Activated CD8-positive, alpha-beta T cell treated with anti-CD3 and anti-CD28 coated beads for 36 hours (primary cell): ENCODE measurements at regions not wholly inside any gene's neighbourhood (a gene's known extent, or its start where the extent isn't known, plus 50 kb on each side); places are given as distances from the start of the nearest gene placed in this dataset.

ENCODE experiments used
- ATAC-seq: fragments of 200-7000 bp; cut with Tn5 transposase; one replicate; pipeline ENCODE4 v1.10.0; 2021; ENCODE audit warnings: mild to moderate bottlenecking, moderate library complexity
- CTCF ChIA-PET: fragments of 350-600 bp; sonication (Branson Sonifier 250); formaldehyde crosslinking; loops from one replicate; lab custom pipeline; 2021; ENCODE audit warnings: antibody characterized with exemption; lab: Charles Lee
- POLR2A ChIA-PET: fragments of 350-600 bp; sonication (Branson Sonifier 250); formaldehyde crosslinking; loops from one replicate; lab custom pipeline; 2021; ENCODE audit warnings: antibody characterized with exemption; lab: Charles Lee
- DNase-seq: peaks from one replicate; pipeline ENCODE4 v3.0.0-alpha.2; 2020
- H3K27ac Mint-ChIP-seq: one replicate; pipeline ENCODE4 v1.8.0; 2021; ENCODE audit warnings: mild to moderate bottlenecking, mixed read lengths
- H3K27me3 Mint-ChIP-seq: one replicate; pipeline ENCODE4 v1.8.0; 2021; ENCODE audit warnings: mixed read lengths
- H3K36me3 Mint-ChIP-seq: one replicate; pipeline ENCODE4 v1.8.0; 2021; ENCODE audit warnings: low read depth, mixed read lengths
- H3K4me1 Mint-ChIP-seq: one replicate; pipeline ENCODE4 v1.8.0; 2021; ENCODE audit warnings: low read depth, mixed read lengths
- H3K4me3 Mint-ChIP-seq: one replicate; pipeline ENCODE4 v1.8.0; 2021; ENCODE audit warnings: mild to moderate bottlenecking, moderate library complexity, mixed read lengths
- H3K9me3 Mint-ChIP-seq: one replicate; pipeline ENCODE4 v1.8.0; 2021; ENCODE audit warnings: mixed read lengths
- intact Hi-C: fragments of 100-400 bp; cut with micrococcal nuclease; formaldehyde crosslinking; loops from one replicate; pipeline ENCODE4 v1.10.0; 2022
- TF ChIP-seq, protein P1 (sequence below): fragments of 200-600 bp; IDR thresholded peaks from one replicate; pipeline ENCODE4 v1.8.0; 2022; ENCODE audit warnings: antibody characterized with exemption, mild to moderate bottlenecking

DNA sequence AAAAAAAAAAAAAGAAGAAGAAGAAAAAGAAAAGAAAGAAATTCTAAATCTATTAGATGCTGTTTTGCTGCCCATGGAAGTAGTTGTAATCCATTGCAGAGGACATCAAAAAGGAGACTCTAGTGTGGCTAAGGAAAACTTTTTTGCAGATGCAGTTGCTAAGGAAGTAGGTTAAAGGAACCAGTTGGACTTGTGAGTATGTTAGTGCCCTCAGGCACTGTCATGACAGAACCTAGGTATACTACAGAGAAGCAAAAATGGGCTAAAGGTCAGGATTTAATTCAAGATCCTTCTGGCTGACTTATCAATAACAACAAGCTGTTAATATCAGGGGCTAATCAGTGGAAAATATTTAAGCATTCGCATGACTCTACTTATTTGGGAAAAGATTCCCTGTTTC lies 1571.6 kb upstream of the FLRT2 start:
- Mint-ChIP-seq H3K27me3 (no peaks in the 10 kb centered on the region), H3K4me3 (no peak overlapping the region), H3K27ac (no peak overlapping the region), H3K36me3 (no peaks in the 10 kb centered on the region), H3K9me3 (peaks cover 17% of the 10 kb centered on the region), H3K4me1 (no peaks in the 10 kb centered on the region)
- ChIA-PET POLR2A (no interaction called here), CTCF (no interaction called here)
- DNase-seq: no peak
- no peak for ATAC-seq
- TF ChIP-seq, protein P1, sequence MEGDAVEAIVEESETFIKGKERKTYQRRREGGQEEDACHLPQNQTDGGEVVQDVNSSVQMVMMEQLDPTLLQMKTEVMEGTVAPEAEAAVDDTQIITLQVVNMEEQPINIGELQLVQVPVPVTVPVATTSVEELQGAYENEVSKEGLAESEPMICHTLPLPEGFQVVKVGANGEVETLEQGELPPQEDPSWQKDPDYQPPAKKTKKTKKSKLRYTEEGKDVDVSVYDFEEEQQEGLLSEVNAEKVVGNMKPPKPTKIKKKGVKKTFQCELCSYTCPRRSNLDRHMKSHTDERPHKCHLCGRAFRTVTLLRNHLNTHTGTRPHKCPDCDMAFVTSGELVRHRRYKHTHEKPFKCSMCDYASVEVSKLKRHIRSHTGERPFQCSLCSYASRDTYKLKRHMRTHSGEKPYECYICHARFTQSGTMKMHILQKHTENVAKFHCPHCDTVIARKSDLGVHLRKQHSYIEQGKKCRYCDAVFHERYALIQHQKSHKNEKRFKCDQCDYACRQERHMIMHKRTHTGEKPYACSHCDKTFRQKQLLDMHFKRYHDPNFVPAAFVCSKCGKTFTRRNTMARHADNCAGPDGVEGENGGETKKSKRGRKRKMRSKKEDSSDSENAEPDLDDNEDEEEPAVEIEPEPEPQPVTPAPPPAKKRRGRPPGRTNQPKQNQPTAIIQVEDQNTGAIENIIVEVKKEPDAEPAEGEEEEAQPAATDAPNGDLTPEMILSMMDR: no peak
- intact Hi-C loops: no loop called here

DNA sequence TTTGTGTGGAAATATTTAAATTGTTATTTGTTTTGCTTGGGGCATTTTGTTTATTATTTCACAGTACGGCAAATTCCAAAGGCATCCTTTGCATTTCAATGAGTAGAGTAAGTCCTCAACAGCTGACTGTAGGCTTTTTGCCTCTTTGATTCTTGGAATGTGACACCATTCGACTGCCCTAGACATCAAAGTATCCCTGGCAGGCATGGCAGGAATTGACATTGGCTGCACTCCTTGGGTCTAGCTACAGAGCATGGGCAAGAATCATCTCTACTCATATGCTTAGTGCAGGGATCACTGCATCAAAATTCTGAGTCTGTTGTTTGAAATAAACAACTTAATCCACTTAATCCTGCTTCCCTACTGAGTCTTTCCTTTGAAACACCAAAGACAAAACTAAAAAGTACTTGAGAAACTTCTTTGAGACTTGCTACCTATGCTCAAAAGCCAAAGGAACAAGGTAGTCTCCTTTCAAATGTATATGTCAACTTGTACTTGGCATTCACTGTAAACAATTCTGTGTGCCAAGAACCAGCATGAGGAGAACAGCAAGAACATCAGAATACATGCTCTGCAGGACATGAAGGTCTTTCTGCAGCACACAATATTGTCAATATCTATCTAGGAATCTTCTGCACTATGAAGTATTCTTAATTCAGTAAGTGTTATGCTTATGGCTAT lies 1569.0 kb upstream of the FLRT2 start:
- peaks cover 18% of the 10 kb centered on the region for H3K9me3 Mint-ChIP-seq
- DNase-seq: no peak
- intact Hi-C loops: no loop called here
- TF ChIP-seq, protein P1: no peak
- ChIA-PET CTCF (no interaction called here), POLR2A (no interaction called here)
- H3K4me1 Mint-ChIP-seq: no peaks in the 10 kb centered on the region
- H3K36me3 Mint-ChIP-seq: no peaks in the 10 kb centered on the region
- ATAC-seq: no peak
- no peaks in the 10 kb centered on the region for H3K27me3 Mint-ChIP-seq
- H3K4me3 Mint-ChIP-seq: no peak overlapping the region
- H3K27ac Mint-ChIP-seq: no peak overlapping the region

DNA sequence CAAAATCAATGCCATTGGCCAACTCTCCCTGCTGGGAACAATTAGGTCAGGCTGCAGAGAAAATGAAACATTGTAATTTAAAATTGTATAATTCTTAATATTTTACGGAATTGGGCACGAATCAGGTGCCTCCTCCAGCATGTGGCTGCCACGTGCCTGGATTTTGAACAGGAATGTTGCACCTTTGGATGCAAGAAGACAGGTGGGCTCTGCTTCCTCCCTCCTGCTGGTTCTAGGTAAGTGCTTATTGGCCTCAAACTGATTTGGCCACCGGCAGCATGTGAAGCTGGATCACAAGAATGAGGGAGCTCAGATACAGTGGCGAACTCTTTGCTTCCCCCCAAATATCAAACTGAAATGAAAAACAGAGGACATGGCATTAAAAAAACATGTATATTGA lies 1559.9 kb upstream of the FLRT2 start:
- Mint-ChIP-seq H3K4me1 (no peaks in the 10 kb centered on the region), H3K27ac (no peak overlapping the region), H3K27me3 (no peaks in the 10 kb centered on the region), H3K36me3 (no peaks in the 10 kb centered on the region), H3K4me3 (no peak overlapping the region), H3K9me3 (peaks cover 8% of the 10 kb centered on the region)
- no peak for DNase-seq
- TF ChIP-seq, protein P1: no peak
- ChIA-PET POLR2A (no interaction called here), CTCF (no interaction called here)
- no peak for ATAC-seq
- intact Hi-C loops: no loop called here

DNA sequence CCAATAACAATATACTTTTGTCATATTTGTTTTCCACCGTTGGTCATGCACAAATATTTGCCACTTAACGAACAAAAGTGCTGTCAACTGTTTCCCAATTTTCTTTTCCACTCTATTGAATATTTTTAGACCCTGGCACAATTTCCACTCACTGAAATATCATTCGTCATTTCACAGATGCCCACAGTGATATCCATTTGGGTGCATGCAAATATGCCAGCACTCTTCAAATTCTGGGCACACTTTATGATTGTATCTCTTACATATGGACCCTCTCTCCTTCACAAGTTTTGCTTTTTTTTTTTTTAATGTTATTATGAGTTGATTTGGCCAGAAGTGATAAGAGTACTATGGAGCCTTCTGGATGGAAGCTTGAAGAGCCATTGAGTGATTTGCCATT lies 1557.3 kb upstream of the FLRT2 start:
- DNase-seq (no peak), ATAC-seq (no peak)
- no peak overlapping the region for H3K4me3 Mint-ChIP-seq
- intact Hi-C loops: no loop called here
- TF ChIP-seq, protein P1: no peak
- H3K27me3 Mint-ChIP-seq: no peaks in the 10 kb centered on the region
- H3K36me3 Mint-ChIP-seq: no peaks in the 10 kb centered on the region
- no peaks in the 10 kb centered on the region for H3K4me1 Mint-ChIP-seq
- peaks cover 9% of the 10 kb centered on the region for H3K9me3 Mint-ChIP-seq
- no peak overlapping the region for H3K27ac Mint-ChIP-seq
- ChIA-PET POLR2A (no interaction called here), CTCF (no interaction called here)

DNA sequence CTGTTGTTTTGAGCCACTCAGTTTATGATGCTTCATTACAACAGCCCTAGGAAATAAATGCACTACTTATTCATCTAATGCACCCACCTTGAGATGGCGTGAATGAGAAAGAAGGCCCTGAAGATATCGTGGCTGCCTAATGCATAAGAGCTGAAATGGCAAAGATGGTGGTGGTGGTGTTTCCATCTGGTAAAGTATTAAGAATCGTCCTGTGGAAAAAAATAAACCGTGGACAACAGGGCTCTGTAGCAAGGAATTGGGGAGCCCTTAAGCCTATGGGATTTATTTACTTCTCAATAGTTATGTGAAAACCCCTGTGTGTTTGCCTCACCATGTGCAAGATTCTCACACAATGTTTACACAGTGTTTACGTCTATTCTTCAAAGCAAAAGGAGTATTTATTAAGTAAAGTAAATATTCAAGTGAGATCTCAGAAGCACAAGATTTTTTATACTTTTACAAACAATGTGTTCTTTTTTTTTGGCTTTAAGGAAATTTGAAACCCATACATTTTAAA lies 1555.2 kb upstream of the FLRT2 start:
- Mint-ChIP-seq H3K27ac (no peak overlapping the region), H3K27me3 (no peaks in the 10 kb centered on the region), H3K9me3 (peaks cover 9% of the 10 kb centered on the region), H3K4me1 (no peaks in the 10 kb centered on the region), H3K36me3 (no peaks in the 10 kb centered on the region), H3K4me3 (no peak overlapping the region)
- ChIA-PET CTCF (no interaction called here), POLR2A (no interaction called here)
- DNase-seq (no peak), ATAC-seq (no peak)
- TF ChIP-seq, protein P1: no peak
- intact Hi-C loops: no loop called here
